ENCODE measurements at regions not wholly inside any gene's neighbourhood (a gene's known extent, or its start where the extent isn't known, plus 50 kb on each side); places are given as distances from the start of the nearest gene placed in this dataset.

DNA sequence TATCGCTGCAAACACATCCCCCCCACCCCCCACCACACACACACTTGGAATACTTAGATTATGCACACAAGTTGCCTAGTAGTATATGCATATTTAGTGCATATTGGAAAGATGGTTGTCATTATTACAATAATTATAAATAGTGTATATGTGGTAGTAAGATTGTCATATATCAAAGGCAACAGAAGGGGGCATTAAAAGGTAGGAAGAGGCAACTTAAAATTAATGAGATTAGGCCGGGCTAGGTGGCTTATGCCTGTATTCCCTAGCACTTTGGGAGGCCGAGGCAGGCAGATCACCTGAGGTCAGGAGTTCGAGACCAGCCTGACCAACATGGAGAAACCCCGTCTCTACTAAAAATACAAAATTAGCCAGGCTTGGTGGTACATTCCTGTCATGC, 52.1 kb downstream of the GSC start:
- no peak for DNase-seq (ENCODE audit: low read depth in 2 of 2)

DNA sequence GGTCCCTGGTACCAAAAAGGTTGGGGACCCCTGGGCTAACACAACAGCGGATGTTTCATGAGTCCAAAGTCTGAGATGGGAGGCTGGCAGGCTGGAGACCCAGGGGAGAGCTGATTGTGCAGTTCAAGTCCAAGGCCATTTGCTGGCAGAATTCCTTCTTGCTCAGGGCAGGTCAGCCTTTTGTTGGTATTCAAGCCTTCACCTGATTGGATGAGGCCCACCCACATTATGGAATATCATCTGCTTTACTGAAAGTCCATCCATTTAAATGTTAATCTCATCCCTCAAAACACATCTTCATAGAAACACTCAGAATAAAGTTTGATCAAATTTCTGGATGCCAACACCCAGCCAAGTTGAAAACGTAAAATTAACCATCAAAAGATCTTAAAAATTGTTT, 52.9 kb downstream of the GSC start:
- no peak for DNase-seq (ENCODE audit: low read depth in 2 of 2)

DNA sequence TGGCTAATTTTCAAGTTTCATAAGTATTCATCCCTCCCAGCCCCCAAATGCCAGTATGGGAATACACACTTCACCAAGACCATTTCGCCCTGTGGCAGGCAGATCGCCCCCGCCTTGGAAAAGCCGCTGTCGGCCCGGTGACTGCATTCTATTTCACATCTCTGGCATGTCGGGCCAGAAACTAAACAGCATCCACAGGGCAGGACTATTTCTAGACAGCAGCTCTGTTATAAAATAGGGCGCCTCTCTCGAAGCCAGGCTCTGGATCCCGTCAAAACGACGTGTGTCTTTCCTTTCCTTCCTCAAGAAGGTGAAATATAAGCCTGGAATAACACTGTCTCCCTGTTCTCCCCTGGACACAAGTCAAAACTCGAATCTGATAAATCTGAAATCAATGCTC, 56.8 kb downstream of the GSC start:
- no peak for DNase-seq (ENCODE audit: low read depth in 2 of 2)

DNA sequence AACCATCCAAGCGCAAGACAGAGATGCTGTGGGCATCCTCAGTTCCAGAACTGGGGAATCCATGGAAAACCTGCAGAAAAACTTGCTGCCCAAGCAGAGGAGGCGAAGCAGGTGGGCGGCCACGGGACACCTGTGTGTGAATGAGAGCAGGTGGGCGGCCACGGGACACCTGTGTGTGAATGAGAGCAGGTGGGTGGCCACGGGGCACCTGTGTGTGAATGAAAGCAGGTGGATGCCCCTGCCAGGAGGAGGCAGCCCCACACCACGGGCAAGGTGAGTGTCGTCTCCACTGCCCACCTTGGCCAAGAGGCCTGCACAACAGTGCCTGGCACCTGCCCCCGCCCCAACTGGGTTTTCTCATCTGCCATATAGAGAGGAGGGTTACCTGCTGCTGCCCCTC, 59.2 kb downstream of the GSC start:
- no peak for DNase-seq (ENCODE audit: low read depth in 2 of 2)

DNA sequence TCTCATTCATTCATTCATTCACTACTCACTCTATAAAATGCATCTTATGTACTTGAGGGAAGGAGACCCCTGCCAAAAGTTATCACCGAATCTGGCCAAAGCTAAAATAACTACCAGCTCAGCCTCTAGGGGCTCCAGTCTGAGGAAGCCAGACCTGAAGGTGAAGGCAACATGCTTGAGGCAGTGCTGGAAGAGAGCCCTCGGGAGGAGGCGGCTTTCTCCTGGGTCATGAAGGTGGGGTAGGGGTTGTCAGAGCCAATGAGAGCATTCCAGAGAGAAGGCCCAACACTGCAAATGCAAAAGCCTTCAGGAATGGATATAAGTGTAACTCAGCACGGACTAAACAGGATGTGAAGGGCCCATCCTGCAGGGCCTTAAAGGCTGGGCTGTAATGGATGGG, 62.4 kb downstream of the GSC start:
- DNase-seq (ENCODE audit: low read depth in 2 of 2), result no peak

DNA sequence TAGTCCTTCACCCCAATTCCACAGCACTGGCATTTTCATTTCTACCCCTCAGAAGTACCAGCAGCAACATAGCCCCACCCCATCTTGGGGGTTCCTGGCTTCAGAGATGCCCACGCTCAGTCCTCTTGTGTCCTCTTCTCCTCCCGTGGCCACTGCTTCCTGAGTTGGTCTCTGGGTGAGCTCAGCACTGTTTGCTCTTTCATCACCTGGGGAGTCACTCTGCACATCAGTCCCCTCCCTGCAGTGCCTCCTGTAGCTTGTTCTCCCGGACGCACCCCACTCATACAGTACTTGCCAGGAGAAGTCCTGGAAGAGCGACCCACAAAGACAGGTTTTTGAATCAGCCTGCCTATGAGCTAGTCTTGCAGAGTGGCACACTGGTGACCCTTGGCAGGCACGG, 63.8 kb downstream of the GSC start:
- DNase-seq (ENCODE audit: low read depth in 2 of 2), result no peak

DNA sequence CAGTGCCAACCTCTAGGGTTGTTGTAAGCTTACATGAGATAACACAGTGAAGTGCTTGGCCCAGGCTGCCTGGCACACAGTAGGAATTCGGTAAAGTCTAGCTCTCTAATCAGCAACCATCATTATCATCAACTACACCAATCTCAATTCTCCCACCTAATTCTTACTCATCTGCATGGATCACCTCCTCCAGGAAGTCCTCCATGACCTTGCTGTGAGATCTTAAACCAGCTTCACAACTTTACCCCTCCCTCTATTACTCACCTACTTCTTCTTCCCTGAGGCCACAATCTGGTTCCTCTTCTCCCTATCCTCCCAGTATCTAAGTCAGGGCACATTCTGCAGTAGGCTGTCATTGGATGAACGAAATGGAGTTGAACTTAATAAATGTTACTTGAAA, 67.3 kb downstream of the GSC start:
- DNase-seq (ENCODE audit: low read depth in 2 of 2), result no peak

DNA sequence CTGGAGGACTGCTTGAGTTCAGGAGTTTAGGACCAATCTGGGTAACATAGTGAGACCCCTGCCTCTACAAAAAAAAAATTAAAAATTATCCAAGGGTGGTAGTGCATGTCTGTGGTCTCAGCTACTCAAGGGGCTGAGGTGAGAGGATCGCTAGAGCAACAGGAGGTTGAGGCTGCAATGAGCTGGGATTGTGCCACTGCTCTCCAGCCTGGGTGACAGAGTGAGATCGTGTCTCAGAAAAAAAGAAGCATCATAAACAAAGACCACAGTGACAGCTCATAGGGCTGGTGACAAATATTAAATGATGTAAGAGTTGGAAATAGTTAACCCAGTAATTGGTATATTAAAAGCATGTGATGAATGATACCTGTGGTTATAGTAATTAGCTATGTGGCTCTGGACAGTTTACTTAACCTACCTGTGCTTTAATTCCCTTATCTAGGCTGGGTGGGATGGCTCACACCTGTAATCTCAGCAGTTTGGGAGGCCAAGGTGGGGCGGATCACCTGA, 68.0 kb downstream of the GSC start:
- DNase-seq (ENCODE audit: low read depth in 2 of 2), result no peak

DNA sequence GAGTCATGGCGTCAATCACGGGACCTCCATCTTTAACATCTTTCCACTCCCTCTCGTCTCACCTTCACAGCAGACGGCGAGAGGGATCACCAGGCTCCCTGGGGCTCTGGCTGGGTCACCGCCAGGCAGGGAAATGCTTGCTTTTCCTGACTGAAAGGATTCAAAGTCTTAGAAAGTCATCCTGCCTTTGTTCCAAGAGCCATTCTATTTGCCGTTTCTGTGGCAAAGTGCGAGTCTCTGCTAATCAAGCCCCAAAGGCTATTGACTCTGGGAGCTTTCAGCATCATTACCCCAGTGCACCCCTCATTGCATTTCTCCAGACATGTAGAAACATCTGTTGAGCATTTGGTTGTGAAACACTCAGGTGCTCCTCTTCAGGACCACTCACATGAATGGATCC, 69.6 kb downstream of the GSC start:
- DNase-seq (ENCODE audit: low read depth in 2 of 2), result no peak

DNA sequence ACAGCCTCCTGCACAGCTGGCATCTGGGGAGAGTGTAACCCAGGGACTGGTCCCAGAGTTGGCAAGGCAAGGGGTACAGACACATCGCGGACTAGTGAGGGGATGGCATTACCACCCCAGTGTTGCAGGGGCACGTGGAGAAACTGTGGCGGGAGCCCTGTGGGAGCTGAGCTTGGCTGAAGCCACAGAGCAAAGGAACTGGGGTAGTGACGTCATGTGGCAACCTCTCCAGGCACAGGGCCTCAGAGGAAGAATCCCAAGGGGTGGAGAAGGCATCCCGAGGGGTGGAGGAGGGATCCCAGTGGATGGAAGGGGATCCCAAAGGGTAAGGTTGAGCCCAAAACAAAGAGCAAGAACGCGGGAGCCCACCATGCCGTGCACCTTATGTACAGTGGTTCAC, 70.1 kb downstream of the GSC start:
- no peak for DNase-seq (ENCODE audit: low read depth in 2 of 2)

DNA sequence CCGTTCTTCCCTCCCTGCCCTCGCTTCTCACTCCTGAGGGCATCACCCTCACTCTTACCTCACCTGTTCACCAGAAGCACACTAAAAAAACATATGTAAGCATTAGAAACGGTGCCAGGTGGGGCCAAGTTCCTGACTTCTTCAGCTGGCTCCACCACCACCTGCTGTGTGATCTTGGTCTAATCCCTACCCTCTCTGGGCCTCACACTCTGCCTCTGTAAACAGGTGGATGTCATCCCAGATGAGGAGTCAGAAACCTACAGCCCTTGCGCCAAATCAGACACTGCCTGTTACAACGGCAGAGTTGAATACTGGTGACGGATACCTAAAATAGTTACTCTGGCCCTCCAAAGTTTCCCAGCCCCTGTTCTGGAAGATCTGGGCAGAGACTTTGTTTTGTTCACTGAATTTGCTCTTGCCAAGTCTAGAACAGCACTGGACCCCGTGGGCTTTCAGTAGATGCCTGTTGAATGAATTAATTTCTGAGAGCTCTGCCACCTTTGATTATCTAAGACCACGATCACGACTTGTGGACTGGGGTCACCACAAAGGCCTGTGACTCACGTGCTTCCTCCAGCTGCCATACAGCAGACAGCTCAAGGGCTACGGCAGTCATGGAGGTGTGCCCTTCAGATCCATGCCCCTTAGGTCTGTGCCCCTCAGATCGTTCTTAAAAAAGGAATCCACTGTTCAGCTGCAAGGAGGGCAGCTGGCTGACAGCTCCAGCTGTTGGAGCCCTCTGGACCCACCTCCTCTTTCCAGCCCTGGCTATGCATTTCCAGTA, 71.9 kb downstream of the GSC start:
- DNase-seq (ENCODE audit: low read depth in 2 of 2), result no peak

DNA sequence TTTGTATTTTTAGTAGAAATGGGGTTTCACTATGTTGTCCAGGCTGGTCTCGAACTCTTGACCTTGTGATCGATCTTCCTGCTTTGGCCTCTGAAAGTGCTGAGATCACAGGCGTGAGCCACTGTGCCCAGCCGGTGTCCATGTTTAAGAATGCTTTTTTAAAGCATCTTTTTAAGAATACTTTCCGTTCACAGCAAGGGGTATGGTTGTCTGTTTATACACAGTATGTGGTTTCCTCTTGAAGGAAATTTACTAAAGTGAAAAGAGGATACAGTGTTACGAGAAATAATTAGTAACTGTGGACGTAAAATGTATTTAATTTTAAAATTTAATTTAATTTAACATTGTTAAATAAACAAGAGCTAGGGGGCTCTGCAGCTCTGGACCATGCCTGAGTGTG, 73.4 kb downstream of the GSC start:
- DNase-seq (ENCODE audit: low read depth in 2 of 2), result no peak

DNA sequence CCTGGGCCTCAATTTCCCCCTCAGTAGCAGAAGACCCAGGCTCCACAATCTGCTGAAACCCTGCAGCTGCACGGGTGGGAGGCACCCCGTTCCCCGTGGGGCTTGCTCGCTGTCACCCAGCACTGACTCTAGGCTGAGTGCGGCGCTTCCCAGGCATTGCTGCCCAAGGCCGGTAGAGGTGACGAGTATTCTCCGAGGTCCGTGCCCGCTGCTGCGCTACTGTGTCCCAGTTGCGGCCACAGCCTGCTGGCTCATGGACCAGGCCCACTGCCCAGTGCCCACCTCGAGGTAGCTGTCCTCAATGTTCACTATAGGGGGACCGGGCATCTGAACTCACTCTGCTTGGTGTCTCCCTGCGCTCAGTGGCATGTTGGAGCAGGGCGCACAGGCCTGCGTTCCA, 74.7 kb downstream of the GSC start:
- no peak for DNase-seq (ENCODE audit: low read depth in 2 of 2)

DNA sequence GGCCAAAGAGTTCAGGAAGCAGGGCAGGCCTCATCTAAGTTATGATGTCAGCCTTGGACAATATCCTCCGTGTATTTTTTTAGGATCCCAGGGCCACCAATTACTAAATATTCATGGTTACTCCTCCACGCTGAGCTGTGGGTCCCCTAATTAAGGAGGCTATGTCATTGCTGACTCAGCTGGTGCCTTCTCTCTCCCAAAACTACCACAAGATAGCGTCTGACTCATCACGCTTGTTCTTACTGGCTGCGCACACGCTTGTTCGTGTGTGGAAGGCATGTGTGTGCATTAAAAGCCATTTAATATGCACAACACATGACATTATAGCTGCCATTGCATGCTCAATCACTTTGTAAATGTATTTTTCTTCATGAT, 78.3 kb downstream of the GSC start:
- DNase-seq (ENCODE audit: low read depth in 2 of 2), result no peak

DNA sequence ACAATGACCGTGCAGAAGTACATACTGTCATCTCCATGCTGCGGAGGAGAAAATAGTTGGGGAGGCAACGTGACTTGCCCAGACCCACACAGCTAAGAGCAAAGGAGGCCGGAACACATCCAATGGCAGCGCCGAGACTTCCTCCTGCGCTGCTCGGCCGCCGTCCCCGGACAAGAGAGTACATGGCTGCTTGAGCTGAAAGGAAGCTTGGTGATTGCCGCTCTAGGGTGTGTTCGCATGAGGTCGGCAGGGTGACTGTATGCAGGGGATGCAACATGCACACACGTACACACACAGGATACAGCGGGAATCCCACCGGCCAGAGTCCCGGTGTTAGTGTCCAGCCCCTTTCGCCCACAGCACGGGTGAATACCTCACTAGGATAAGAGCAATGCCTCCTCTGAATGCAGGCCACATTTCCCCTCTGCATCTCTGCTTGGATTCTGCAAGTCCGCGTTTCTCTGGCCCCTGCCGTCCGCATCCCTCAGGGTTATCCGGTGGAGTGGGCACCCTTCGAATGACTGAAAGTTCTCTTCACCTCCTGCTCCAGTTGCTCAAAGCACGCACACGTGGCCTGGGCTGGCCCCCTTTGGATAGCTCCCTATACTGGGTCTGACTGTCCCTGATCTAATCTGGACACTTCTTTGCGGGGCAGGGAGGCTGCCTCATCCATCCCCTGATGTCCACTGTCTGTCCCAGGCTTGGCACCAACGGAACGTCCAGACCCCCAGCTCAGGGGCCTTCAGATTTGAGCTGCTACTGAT, 78.8 kb downstream of the GSC start:
- DNase-seq (ENCODE audit: low read depth in 2 of 2), result no peak

DNA sequence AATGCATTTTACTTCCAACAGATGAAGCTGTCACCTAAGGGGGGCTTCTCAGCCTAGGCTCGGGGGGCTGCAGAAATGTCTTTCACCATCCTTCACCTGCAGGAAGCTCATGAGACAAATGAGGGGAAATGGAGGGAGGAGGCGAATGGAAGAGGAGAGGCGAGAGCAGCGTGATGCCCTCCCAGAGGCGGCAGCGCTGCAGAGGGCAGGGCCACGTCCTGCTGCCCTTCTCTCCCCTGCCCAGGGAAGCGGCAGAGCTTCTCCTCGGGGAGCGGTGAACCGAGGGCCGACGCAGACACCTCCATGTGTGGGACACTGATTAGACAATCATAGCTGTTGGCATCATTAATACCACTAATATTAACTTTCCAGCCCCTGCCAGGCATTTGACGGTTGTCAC, 78.3 kb downstream of the SERPINA3 start:
- DNase-seq (ENCODE audit: low read depth in 2 of 2), result no peak

DNA sequence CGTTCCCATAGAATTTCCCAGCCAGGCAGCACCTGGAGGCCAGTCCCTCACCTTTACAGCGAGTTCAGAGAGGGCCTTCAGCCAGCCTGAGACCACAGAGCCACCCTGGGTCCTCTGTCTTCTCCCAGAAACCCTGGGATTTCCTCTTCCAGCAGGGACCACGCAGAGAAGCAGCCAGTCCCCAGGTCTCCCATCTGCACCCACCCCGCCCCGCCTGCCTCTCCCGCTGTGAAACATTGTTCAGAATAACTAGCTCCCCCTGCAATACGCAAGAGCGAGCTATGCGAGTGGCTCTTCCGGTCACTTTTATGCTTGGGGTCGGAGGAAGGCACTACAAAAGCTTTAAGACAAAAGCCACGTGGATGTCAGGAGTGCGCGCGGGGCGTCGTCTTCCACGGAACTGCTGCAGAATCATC, 77.8 kb downstream of the SERPINA3 start:
- DNase-seq (ENCODE audit: low read depth in 2 of 2), result no peak

DNA sequence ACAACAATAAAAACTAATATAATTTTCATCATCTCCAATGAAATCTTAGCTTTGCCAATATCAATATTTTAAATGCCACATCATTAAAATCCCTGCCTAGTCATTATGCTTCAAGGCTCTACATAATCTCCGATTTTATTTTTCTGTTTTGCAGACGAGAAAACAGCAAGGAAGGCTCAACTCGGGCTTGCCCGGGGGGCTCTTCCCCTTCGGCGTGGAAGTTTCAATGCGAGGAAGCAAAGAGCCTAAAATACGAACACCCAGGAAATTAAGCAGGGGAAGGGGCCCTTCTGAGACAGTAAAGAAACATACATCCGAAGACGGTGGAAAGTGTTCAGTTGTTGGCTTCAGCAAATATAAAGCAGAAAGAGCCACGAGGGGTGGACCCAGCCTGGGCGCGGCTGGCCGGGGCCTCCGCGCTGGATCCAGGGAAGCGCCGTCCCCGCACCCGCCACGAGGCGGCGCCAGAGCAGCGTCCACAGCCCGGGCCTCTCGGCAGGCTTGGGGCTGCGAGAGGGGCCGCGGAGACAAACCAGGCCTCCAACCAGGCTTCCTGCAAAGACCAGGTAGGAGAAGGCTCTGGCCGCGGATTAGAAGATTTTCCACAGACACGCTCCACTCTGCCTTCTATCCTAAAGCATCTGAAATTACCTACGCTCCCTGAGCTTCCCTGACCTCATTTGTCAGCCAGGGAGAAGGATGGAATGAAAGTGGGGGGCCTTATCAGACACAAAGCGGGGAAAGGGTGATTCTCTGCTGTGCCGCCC, 77.2 kb downstream of the SERPINA3 start:
- DNase-seq (ENCODE audit: low read depth in 2 of 2), result peak; percentile 12 to 53

DNA sequence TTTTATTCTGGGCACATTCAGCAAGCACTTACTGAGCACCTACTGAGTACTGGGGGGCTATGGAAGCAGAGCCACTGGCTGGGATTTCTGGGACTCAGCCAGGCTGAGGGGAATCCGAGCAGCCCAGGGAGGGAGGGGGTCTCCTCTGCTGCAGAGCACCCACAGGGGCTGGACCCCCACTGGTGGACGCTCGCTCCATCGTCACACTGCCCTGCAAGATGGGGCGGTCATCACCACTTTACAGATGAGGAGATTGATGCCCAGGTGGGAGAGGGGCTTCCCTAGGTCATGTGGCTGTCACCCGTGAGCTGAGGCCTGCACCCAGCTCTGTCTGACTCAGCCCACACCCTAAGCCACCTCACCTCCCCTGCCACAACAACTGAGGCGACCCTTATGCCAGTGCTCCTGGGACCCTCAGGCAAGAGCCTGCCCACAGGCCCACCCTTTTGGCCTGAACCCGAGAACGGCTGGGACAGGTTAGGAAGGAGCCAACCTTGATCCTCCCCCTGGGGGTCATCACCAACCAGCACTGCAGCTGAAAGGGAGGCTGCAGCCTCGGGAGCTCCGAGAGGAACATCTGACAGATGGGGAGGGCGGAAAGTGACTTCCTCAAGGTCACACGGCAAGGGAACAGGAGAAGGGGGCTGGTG, 74.4 kb downstream of the SERPINA3 start:
- DNase-seq (ENCODE audit: low read depth in 2 of 2), result no peak

DNA sequence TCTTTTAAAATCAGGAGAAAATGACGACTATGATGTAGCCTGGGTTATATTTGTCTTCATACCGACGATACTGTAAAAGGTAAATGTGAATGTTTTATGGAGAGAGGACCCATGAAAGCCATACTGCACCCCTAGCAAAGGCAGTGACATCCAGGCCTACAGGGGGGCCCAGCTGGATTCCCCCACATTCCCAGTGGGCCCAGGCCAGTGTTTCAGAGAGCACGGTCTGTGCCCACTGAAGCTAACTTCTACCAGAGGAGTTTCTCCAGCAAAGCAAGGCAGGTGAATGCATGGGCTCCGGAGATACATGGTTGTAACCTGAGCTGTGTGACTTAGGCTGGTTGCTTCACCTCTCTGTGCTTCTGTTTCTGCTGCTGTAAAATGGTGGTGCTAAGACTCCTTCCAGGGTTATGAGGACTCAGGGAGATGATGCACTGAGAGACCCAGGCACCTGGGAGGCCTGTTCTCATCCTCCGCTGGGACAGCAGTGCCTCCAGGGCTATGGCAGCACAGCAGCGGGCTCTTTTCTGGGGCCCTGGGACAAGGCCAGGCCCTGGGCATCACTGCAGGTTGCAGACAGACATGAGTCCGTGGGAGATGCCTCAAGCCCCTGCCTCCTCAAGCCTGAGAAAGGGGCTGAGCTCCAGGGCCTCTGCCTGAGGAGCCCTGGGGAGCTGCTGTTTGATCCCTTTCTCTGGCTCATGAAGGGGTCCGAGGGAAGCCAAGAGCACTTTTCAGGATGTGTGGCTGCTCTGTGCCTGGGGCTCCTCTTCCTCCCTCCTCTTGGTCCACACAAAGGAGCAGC, 73.7 kb downstream of the SERPINA3 start:
- no peak for DNase-seq (ENCODE audit: low read depth in 2 of 2)

DNA sequence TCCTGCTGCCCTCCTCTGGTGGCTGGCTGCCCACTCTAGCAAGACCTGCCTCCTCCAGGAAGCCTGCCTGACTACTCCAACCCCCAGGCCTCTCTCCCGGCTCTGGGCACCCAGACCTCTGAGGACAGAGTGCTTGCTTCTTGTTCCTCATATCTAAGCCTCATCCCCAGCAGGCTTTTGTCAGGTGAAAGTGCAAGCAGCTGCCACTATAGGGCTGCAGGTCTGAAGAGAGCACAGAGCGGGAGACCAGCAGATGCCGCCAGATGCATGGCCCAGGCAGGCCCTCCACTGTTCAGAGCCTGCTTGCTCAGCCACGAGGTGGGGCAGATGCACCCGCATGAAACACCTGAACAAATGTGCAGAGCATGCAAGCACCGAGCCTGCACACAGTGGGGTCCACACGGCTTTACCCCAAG, 73.0 kb downstream of the SERPINA3 start:
- no peak for DNase-seq (ENCODE audit: low read depth in 2 of 2)
